Tibial artery (tissue), 4 donors: ENCODE measurements at regions not wholly inside any gene's neighbourhood (a gene's known extent, or its start where the extent isn't known, plus 50 kb on each side); places are given as distances from the start of the nearest gene placed in this dataset.

Source experiments
- DNase-seq, 2 donors: peaks; one replicate each; pipeline ENCODE4 v3.0.0-alpha.2; 2019
- H3K27ac ChIP-seq, 2 donors: fragments of 200-600 bp; sonication (generic) in 1 of 2; 1 replicate in 1 of 2; 2 replicates in 1 of 2; pipeline ENCODE4 v1.5.1; 2018 to 2019; ENCODE audit warnings: mild to moderate bottlenecking in 1 of 2
- H3K27me3 ChIP-seq, 2 donors: fragments of 200-600 bp; sonication (generic) in 1 of 2; one replicate each; pipeline versions ENCODE4 v1.5.1 to v1.6.0; 2016 to 2019
- H3K36me3 ChIP-seq, 3 donors: fragments of 200-600 bp; sonication (generic) in 2 of 3; one replicate each; pipeline ENCODE4 v1.5.1; 2016 to 2019; ENCODE audit warnings: mild to moderate bottlenecking in 2 of 3
- H3K4me1 ChIP-seq, 4 donors: fragments of 200-600 bp; sonication (generic) in 2 of 4; 1 replicate in 3 of 4; 2 replicates in 1 of 4; pipeline ENCODE4 v1.5.1; 2016 to 2019
- H3K4me3 ChIP-seq, 2 donors: fragments of 200-600 bp; sonication (generic) in 1 of 2; 1 replicate in 1 of 2; 2 replicates in 1 of 2; pipeline ENCODE4 v1.5.1; 2018 to 2019; ENCODE audit warnings: mild to moderate bottlenecking in 2 of 2
- H3K9me3 ChIP-seq, 3 donors: fragments of 200-600 bp; sonication (generic) in 1 of 3; one replicate each; pipeline ENCODE4 v1.5.1; 2016 to 2019
- intact Hi-C: fragments of 100-400 bp; cut with DNase I; formaldehyde crosslinking; loops from one replicate; pipeline ENCODE4 v1.15.0; 2023; ENCODE audit warnings: low total_unique reads
- TF ChIP-seq, protein P1 (sequence below), 2 experiments: fragments of 200-600 bp in 1 of 2; fragments of 450-650 bp in 1 of 2; IDR thresholded peaks; one replicate each; pipeline ENCODE4 v1.5.1; 2017 to 2019; ENCODE audit warnings: antibody characterized with exemption in 2 of 2, mild to moderate bottlenecking in 1 of 2, moderate library complexity in 1 of 2

- DNase-seq, result no peak
- H3K27me3 ChIP-seq, result no peaks in the 10 kb centered on the region
- no peak overlapping the region for H3K27ac ChIP-seq
- H3K4me3 ChIP-seq, result no peak overlapping the region
- TF ChIP-seq, protein P1, sequence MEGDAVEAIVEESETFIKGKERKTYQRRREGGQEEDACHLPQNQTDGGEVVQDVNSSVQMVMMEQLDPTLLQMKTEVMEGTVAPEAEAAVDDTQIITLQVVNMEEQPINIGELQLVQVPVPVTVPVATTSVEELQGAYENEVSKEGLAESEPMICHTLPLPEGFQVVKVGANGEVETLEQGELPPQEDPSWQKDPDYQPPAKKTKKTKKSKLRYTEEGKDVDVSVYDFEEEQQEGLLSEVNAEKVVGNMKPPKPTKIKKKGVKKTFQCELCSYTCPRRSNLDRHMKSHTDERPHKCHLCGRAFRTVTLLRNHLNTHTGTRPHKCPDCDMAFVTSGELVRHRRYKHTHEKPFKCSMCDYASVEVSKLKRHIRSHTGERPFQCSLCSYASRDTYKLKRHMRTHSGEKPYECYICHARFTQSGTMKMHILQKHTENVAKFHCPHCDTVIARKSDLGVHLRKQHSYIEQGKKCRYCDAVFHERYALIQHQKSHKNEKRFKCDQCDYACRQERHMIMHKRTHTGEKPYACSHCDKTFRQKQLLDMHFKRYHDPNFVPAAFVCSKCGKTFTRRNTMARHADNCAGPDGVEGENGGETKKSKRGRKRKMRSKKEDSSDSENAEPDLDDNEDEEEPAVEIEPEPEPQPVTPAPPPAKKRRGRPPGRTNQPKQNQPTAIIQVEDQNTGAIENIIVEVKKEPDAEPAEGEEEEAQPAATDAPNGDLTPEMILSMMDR (IDR thresholded peaks at IDR 0.05), result no peak
- no peaks in the 10 kb centered on the region for H3K36me3 ChIP-seq
- no peaks in the 10 kb centered on the region for H3K4me1 ChIP-seq
- intact Hi-C loops, result no loop called here
- H3K9me3 ChIP-seq, result no peaks in the 10 kb centered on the region
These were observed 92.1 kb upstream of the SPTLC3 start for GRCh38 chr20:12916699-12917098.

GRCh38 chr20:12924126-12924525, 84.6 kb upstream of the SPTLC3 start:
- TF ChIP-seq, protein P1 (IDR thresholded peaks at IDR 0.05), result no peak
- peaks cover 0 to 6% (median 0%) of the 10 kb centered on the region in 3 donors for H3K9me3 ChIP-seq
- H3K27ac ChIP-seq, result no peak overlapping the region
- no peak overlapping the region for H3K4me3 ChIP-seq
- no peaks in the 10 kb centered on the region for H3K4me1 ChIP-seq
- no peaks in the 10 kb centered on the region for H3K27me3 ChIP-seq
- intact Hi-C loops, result loop anchor here (10.0 kb wide), 1 partner anchor 181 kb away; no protein-coding TSS in a partner anchor
- H3K36me3 ChIP-seq, result no peaks in the 10 kb centered on the region
- DNase-seq, result no peak

GRCh38 chr20:12925210-12925755, 83.5 kb upstream of the SPTLC3 start:
- DNase-seq, result peak in 1 of 2 donors; percentile 30
- Histone ChIP-seq H3K36me3 (no peaks in the 10 kb centered on the region), H3K4me1 (no peaks in the 10 kb centered on the region), H3K4me3 (no peak overlapping the region), H3K9me3 (peaks cover 0 to 6% (median 0%) of the 10 kb centered on the region in 3 donors), H3K27ac (no peak overlapping the region), H3K27me3 (no peaks in the 10 kb centered on the region)
- intact Hi-C loops, result loop anchor here (10.0 kb wide), 1 partner anchor 180 kb away; no protein-coding TSS in a partner anchor
- TF ChIP-seq, protein P1 (IDR thresholded peaks at IDR 0.05), result peak; percentile 82 to 85

GRCh38 chr20:12925863-12926793, 82.6 kb upstream of the SPTLC3 start:
- intact Hi-C loops, result loop anchor here (10.0 kb wide), 1 partner anchor 179 kb away; no protein-coding TSS in a partner anchor
- Histone ChIP-seq H3K4me1 (no peaks in the 10 kb centered on the region), H3K27me3 (no peaks in the 10 kb centered on the region), H3K4me3 (no peak overlapping the region), H3K9me3 (peaks cover 0 to 6% (median 0%) of the 10 kb centered on the region in 3 donors), H3K36me3 (no peaks in the 10 kb centered on the region), H3K27ac (no peak overlapping the region)
- DNase-seq, result no peak
- TF ChIP-seq, protein P1 (IDR thresholded peaks at IDR 0.05), result no peak

DNA sequence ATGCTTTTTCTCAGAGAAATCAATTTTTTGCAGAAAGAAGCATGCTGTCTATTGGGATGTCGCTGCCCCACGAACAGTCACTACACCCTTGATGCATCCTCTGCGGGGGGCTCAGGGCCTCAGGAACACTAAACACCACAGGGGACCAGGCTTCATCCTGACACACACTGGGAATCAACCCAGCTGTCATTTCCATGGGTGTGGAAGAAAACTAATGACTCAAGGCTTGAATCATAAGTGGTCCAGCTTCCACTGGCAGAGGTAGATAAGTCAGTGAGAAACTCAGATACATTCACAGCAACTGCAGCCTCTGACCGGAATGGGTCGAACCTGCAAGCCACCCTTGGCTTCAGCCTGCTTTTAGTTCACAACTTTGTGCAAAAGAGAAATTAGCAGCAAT, 81.3 kb upstream of the SPTLC3 start:
- Histone ChIP-seq H3K4me1 (no peaks in the 10 kb centered on the region), H3K9me3 (no peaks in the 10 kb centered on the region), H3K36me3 (no peaks in the 10 kb centered on the region), H3K27me3 (no peaks in the 10 kb centered on the region), H3K27ac (no peak overlapping the region), H3K4me3 (no peak overlapping the region)
- no peak for DNase-seq
- intact Hi-C loops, result loop anchor here (10.0 kb wide), 1 partner anchor 177 kb away; no protein-coding TSS in a partner anchor
- TF ChIP-seq, protein P1 (IDR thresholded peaks at IDR 0.05), result no peak
